ENCODE measurements at regions not wholly inside any gene's neighbourhood (a gene's known extent, or its start where the extent isn't known, plus 50 kb on each side); places are given as distances from the start of the nearest gene placed in this dataset.

DNA sequence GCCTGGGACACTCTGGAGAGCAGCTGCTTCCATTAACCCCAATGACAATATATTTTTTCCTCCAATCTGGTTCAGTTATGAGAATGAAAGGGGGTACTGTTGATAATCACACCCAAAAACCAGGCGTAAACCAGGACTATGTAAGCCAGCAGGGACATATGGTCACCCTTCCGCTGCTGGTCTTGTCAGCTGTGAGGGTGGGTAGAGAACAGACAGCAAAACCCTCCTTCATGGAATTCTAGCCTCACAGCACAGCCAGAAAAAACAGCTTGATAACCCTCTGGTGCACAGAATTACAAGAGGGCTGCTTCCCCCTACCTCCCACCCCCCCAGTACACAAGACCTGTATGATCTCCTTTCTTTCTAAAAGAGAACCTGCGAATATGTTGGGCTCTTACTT is 368.8 kb upstream of the ZMIZ1 start:
- DNase-seq = no peak

DNA sequence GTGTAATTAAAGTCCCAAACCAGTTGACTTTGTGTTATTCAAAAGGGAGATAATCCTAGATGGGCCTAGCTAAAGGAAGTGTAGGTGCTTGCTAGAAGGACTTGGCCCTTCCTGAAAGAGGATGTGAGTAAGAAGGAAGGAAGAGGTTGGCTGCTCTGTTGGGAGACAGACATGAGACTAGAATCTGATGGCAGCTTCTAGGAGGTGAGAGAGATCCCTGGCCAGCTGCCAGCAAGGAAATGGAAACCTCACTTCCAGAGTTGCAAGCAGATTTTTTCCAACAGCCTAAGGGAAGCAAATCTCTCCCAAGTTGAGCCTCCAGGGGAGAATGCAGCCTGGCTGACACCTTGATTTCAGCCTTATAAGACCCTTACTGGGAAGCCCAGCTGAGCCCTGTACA is 368.4 kb upstream of the ZMIZ1 start:
- DNase-seq = no peak

GRCh38 chr10:78700816-78701520 is 367.8 kb upstream of the ZMIZ1 start:
- no peak for DNase-seq

DNA sequence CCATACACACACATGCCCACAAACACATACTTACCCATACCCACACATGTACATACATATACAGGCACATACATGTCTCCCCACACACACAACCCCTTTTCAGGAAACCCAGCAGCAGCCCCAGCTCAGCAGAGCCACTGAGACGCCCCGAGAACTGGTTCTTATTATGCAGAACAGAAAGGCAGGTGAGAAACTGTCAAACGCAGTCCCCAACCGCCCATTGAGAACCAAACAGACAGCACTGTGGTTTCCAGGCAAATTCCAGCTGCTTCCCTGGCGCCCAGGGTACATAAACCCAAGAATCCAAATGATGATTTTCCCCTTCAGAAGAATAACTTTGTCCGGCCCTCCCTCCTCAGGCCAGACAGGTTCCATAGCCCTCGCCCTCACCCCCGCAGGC is 366.6 kb upstream of the ZMIZ1 start:
- DNase-seq = no peak

DNA sequence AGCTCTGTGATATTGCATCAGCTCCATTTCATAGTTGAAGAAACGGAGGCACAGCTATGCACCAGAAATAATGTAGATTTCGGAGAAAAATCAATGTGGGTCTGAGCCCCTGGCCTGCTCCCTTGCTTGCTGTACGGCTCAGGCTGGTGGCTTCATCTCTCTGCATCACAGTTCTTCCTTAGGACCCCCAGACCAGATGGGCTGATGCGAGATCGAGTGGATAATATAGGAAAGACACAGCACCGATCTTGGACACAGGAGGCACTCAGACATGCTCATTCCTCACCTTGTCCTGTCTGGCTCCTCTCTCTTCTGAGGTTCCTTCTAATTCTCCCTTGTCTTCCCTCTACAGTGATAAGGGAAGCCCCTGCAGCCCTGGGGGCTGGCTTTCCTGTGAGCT is 365.9 kb upstream of the ZMIZ1 start:
- DNase-seq = no peak

GRCh38 chr10:78703593-78703992 is 365.2 kb upstream of the ZMIZ1 start:
- peak; percentile 46 for DNase-seq

- DNase-seq = peak; percentile 37
Measured at GRCh38 chr10:78706256-78706655, 362.5 kb upstream of the ZMIZ1 start.

GRCh38 chr10:78706726-78707540 is 361.8 kb upstream of the ZMIZ1 start:
- no peak for DNase-seq

- DNase-seq = no peak
Measured at GRCh38 chr10:78707745-78708144, 361.0 kb upstream of the ZMIZ1 start.

GRCh38 chr10:78712147-78712546 is 356.6 kb upstream of the ZMIZ1 start:
- DNase-seq = no peak

GRCh38 chr10:78713659-78714058 is 355.1 kb upstream of the ZMIZ1 start:
- DNase-seq = no peak

GRCh38 chr10:78714225-78714624 is 354.5 kb upstream of the ZMIZ1 start:
- no peak for DNase-seq

DNA sequence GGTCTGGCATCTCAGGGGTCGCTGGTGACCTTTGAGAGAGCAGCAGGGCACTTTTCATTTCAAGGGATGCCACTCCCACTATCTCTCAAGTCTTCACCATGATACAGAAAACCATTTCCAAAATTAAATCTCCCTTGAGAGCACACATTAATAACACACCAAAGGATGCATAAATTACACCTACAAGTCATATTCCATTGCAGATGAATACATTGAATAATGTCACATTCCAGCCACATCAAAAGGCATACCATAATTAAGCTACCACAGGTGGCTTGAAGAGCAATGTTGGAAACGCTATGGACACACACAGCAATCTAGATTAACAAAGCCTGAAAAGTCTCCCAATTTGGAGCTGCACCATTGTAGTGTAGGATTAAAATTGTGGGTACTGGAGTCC is 353.3 kb upstream of the ZMIZ1 start:
- DNase-seq = no peak

DNA sequence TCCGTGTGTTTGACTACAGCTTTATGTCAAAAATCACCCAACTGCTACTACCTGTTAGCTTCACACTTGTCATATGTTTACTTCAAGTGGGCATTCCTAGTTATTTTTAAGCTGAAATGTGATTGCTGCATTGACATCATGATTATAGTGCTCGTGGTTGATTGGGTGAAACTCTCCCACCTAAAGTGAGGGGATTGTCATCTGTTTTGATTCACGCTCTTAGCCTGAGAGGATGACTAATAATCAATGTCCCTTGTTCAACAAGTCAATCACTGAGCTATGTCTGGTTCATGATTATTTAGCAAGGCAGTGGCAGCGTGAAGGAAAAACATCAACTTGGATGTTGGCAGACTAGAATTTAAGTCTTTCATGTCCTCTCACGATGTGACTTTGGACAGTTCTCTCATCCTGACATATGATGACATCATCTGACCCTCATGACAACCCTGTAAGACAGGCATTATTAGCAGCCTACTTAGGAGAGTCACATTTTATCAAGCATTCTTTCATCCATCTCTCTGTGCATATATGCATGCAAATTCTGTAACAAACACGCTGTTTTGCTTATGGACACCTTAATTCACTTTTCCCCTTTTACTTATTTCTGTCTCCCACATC is 352.6 kb upstream of the ZMIZ1 start:
- DNase-seq = no peak

DNA sequence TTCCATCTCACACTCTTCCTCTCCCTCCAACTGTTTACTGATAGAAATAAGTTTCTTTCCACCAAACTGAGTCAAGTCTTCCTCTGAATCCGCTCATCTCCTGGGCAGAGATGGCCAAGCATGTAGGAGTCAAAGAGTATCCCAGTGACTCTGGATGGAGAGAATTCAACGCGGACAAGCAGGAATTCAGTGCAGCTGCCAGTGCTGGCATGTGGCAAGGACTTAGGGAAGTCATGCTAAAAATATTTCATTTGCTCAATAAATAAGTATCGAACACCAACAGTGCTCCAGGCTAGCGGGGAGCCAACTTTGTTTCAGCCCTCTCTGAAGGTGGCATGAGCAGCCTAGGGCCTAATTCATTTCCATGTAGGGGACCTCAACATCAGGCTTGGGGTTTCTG is 351.6 kb upstream of the ZMIZ1 start:
- peak; percentile 88 for DNase-seq

DNA sequence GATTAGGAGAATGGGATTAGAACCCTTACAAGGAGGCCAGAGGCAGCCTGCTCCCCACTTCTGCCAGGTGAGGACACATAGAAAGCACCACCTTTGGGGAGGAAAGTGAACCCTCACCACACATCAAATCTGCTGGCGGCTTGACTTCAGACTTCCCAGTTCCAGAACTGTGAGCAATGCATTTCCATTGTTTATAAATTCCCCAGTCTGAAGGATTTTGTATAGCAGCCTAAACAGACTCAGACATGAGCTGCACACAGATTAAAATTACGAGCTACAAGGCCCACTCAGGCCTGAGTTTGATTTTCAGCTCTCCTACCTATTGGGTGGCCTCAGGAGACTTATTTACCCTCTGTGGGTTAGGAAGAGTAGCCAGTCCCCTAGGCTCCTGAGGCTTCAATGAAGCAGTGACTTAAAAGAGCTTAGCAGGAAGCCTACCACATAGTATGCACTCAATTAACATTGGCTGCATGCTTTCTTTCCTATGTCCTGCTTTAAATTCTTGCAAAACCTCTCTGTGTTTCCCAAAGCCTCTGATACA is 350.7 kb upstream of the ZMIZ1 start:
- DNase-seq = peak; percentile 39

DNA sequence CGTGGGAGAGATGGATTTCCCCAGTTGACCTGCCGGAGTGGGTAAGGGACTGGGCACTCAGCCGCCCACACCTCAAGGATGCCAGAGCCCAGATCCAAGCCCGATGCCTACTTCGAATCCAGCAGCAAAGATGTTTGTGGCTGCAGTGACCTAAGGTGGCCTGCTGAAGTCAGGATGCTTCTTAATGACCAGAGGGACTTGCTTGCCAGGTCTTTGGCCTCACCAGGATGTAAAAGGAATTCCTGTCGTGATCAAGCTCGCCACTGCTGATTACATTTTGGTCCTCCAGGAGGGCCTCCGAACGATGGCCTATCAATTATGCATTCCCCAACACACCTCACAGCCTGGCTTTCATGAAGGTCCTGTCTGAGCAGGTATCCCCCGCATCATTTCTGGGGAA is 349.5 kb upstream of the ZMIZ1 start:
- no peak for DNase-seq

GRCh38 chr10:78720091-78720490 is 348.7 kb upstream of the ZMIZ1 start:
- DNase-seq = no peak

GRCh38 chr10:78721231-78721630 is 347.5 kb upstream of the ZMIZ1 start:
- no peak for DNase-seq

DNA sequence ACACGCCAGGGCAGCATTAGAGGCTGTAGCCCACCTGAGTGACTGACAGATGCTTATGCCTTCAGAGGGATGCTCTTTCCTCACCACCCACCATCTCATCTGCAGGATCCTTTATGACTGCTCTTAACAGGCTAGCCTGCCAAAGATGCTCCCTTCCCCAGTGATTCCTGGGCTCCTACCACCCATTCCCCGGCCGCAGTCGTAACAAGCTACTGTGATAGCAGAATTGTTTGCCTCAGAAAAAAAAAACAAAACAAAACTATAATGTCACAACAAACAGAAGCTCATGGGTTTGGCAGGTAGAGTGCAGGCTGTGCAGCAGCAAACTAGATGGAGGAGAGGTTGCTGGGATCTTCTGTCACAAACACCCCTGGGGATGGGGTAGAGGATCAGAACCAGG is 343.9 kb upstream of the ZMIZ1 start:
- no peak for DNase-seq

GRCh38 chr10:78726171-78726570 is 342.6 kb upstream of the ZMIZ1 start:
- no peak for DNase-seq

- DNase-seq = no peak
Measured at GRCh38 chr10:78727251-78727650, 341.5 kb upstream of the ZMIZ1 start.

DNA sequence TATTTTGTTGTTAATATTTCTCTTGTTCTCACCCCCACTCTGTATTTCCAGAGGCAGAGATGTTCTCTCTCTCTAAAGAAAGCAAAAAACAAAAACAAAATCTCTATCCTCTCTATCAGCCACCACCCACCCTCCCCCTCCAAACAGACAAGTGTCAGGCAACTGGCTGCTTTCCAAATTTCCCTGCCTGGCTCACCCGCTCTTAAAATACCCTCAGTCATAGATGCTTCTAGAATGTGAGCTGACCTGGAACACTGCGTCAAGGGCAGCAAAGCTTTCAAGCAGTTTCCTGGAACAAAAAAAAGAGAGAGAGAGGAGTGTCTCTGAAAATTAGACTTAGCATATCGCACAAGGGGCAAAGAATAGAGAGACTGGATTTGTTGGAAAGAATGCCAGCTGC is 341.0 kb upstream of the ZMIZ1 start:
- DNase-seq = no peak

- no peak for DNase-seq
Measured at GRCh38 chr10:78728176-78728575, 340.6 kb upstream of the ZMIZ1 start.
